DMS79 treated with DMSO at 0.1 percent for 48 hours (cell line): ENCODE measurements at regions not wholly inside any gene's neighbourhood (a gene's known extent, or its start where the extent isn't known, plus 50 kb on each side); places are given as distances from the start of the nearest gene placed in this dataset.
"Not testable (repeated sequence)": the region's sequence is repeated elsewhere in the genome, so short reads cannot be mapped to it uniquely, and the experiment has no call there.

Experiments
- DNase-seq: peaks from one replicate; lab custom pipeline; 2025; lab: John Stamatoyannopoulos, UW

- not testable (repeated sequence) for DNase-seq
These were observed 62.4 kb upstream of the GBA3 start for GRCh38 chr4:22630161-22630975.

- not testable (repeated sequence) for DNase-seq
These were observed 61.6 kb upstream of the GBA3 start for GRCh38 chr4:22631167-22631566.

DNA sequence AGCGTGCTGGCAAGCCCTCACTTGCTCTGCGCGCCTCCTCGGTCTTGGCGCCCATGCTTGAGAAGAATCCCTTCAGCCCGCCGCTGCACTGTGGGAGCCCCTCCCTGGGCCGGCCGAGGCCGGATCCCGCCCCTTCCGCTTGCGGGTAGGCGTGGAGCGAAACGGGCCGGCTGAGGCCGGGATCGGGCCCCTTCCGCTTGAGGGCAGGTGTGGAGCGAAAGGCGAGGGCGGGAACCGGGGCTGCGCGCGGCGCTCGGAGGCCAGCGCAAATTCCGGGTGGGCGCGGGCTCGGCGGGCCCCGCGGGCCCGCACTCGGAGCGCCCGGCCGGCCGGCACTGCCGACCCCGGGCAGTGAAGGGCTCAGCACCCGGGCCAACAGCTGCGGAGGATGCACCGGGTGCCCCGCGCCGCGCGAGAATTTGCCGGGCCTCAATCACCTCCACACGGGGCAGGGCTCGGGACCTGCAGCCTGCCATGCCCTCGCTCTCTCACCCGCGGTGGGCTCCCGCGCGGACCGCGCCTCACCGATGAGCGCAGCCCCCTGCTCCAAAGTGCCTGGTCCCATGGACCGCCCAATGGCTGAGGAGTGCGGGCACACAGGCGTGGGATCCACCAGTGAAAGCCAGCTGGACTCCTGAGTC, 58.1 kb upstream of the GBA3 start:
- no peak for DNase-seq

DNA sequence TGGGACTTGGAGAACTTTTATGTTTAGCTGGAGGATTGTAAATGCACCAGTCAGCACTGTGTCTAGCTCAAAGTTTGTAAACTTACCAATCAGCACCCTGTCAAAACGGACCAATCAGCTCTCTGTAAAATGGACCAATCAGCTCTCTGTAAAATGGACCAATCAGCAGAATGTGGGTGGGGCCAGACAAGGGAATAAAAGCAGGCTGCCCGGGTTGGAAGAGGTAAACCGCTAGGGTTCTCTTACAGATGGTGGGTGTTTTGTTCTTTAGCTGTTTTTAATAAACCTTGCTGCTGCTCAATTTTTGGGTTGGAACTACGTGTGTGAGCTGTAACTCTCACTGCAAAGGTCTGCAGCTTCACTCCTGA, 57.6 kb upstream of the GBA3 start:
- DNase-seq = not testable (repeated sequence)

DNA sequence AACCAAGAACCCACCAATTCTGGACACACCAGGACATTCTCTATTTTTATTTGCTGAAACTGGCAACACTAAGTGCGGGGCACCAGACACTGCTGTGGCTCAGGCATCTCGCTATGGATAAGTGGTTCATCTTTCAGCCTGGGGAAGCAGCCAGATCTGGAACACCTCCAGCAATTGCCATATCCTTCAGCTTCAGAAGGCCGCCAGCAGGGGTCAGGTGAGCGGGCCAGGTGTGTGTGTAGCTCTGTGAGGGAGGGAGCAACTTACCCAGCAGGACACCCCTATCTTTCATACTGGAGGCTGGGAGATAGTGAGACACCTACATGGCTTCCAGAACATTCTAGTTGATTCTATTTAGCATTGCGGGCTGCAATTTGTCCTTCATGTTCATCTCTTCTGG, 57.0 kb upstream of the GBA3 start:
- no peak for DNase-seq

DNA sequence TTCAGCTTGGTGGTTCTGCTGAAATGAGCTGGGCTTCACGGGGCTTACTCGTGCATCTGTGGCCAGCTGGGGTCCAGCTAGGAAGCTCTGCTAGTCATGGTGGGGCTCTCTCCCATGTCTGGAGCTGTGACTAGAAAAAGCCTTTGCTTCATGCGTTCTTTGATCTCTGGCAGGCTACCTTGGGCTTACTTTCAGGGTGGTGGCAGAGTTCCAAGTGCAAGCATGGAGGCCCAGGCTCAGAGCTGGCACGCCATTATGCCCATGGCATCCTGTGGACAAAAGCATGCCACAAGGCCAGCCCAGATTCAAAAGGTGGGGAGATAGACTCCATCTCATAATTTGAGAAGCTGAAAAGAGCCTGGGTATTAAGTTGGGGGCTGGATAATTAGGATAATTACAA, 55.4 kb upstream of the GBA3 start:
- no peak for DNase-seq
